ENCODE measurements at regions not wholly inside any gene's neighbourhood (a gene's known extent, or its start where the extent isn't known, plus 50 kb on each side); places are given as distances from the start of the nearest gene placed in this dataset.

- no peak for TF ChIP-seq CTCF (IDR thresholded peaks at IDR 0.05; ENCODE audit: low read depth, low read length)
- TF ChIP-seq EZH2phosphoT487 (IDR thresholded peaks at IDR 0.05; ENCODE audit: low read depth): no peak
Measured at GRCh38 chr12:108447168-108447832, 67.8 kb upstream of the FICD start.
